Endothelial cell of umbilical vein (primary cell): ENCODE measurements at regions not wholly inside any gene's neighbourhood (a gene's known extent, or its start where the extent isn't known, plus 50 kb on each side); places are given as distances from the start of the nearest gene placed in this dataset.

ENCODE experiments used
- BruUV-seq: library from RNA; stranded (reverse); fragments of 400-500 nt; replicated peaks from 2 replicates; lab custom pipeline; 2021; lab: Mats Ljungman, UMichigan
- CTCF ChIA-PET: fragments of 300-600, 350-600 bp; sonication (Branson Sonifier 250); formaldehyde crosslinking; loops from one replicate; lab custom pipeline; 2021; ENCODE audit warnings: antibody characterized with exemption, inconsistent platforms; lab: Charles Lee
- POLR2A ChIA-PET: fragments of 300-600, 350-600 bp; sonication (Branson Sonifier 250); formaldehyde crosslinking; loops from one replicate; lab custom pipeline; 2021; ENCODE audit warnings: antibody characterized with exemption, inconsistent platforms; lab: Charles Lee
- DNase-seq: peaks from one replicate; pipeline ENCODE4 v3.0.0-alpha.2; 2011; ENCODE audit warnings: low read depth, low spot score
- FAIRE-seq: peaks from 2 replicates; lab custom pipeline; 2011; peaks lifted over from hg19 to GRCh38; lab: Jason Lieb, UNC
- H2AFZ ChIP-seq: 2 replicates; pipeline ENCODE4 v1.6.0; 2012; ENCODE audit warnings: low read depth, low read length, control low read depth, inconsistent platforms
- H3K27ac ChIP-seq: 2 replicates; pipeline ENCODE4 v1.5.1; 2011; ENCODE audit warnings: low read depth, mild to moderate bottlenecking, control low read depth, low read length, moderate library complexity; ENCODE audit not compliant: insufficient read depth
- H3K27me3 ChIP-seq, 2 experiments: 2 replicates each; pipeline versions ENCODE4 v1.6.0 to v1.6.1; 2011; ENCODE audit warnings: low read length in 2 of 2, mixed read lengths in 1 of 2; ENCODE audit not compliant: control insufficient read depth in 2 of 2, insufficient read depth in 2 of 2
- H3K36me3 ChIP-seq, 2 experiments: 2 replicates in 1 of 2; 3 replicates in 1 of 2; pipeline ENCODE4 v1.5.1; 2011; ENCODE audit warnings: low read length in 2 of 2, mild to moderate bottlenecking in 1 of 2, moderate library complexity in 1 of 2; ENCODE audit not compliant: control insufficient read depth in 2 of 2, insufficient read depth in 2 of 2; ENCODE audit errors: extremely low read depth in 1 of 2
- H3K4me1 ChIP-seq: 3 replicates; pipeline ENCODE4 v1.5.1; 2011; ENCODE audit warnings: mild to moderate bottlenecking, low read length; ENCODE audit not compliant: control insufficient read depth, insufficient read depth; ENCODE audit errors: extremely low read depth
- H3K4me2 ChIP-seq: 2 replicates; pipeline ENCODE4 v1.6.1; 2011; ENCODE audit warnings: low read length, control low read depth, mixed read lengths; ENCODE audit not compliant: insufficient read depth
- H3K4me3 ChIP-seq, 3 experiments: fragments of 200-600 bp in 1 of 3; sonication (generic), shearing (Covaris generic) in 1 of 3; replicated peaks in 1 of 3; 2 replicates each; pipeline ENCODE4 v1.5.1; 2011 to 2016; ENCODE audit warnings: control low read depth in 3 of 3, low read length in 3 of 3, mild to moderate bottlenecking in 2 of 3, inconsistent platforms in 1 of 3, low read depth in 1 of 3, moderate library complexity in 1 of 3; ENCODE audit not compliant: insufficient read depth in 1 of 3
- H3K79me2 ChIP-seq: 2 replicates; pipeline ENCODE4 v1.6.0; 2012; ENCODE audit warnings: low read length, inconsistent platforms; ENCODE audit not compliant: control insufficient read depth, insufficient read depth
- H3K9ac ChIP-seq: replicated peaks from 2 replicates; pipeline ENCODE3; 2011; ENCODE audit warnings: low read length, control low read depth; ENCODE audit not compliant: insufficient read depth; ENCODE audit errors: extremely low read depth
- H3K9me1 ChIP-seq: replicated peaks from 3 replicates; pipeline ENCODE4 v1.6.0; 2011; ENCODE audit warnings: mild to moderate bottlenecking, low read length; ENCODE audit not compliant: control insufficient read depth, insufficient read depth; ENCODE audit errors: extremely low read depth
- H3K9me3 ChIP-seq: replicated peaks from 2 replicates; pipeline ENCODE4 v1.5.1; 2012; ENCODE audit warnings: low read length, inconsistent platforms; ENCODE audit not compliant: control insufficient read depth, insufficient read depth
- H4K20me1 ChIP-seq: replicated peaks from 2 replicates; pipeline ENCODE3; 2011; ENCODE audit warnings: mild to moderate bottlenecking, low read length; ENCODE audit not compliant: control insufficient read depth, insufficient read depth; ENCODE audit errors: extremely low read depth
- CTCF ChIP-seq, 2 donors: IDR thresholded peaks; 1 replicate in 1 of 2; 2 replicates in 1 of 2; pipeline ENCODE4 v1.5.1; 2011; ENCODE audit warnings: low read length in 2 of 2, mild to moderate bottlenecking in 2 of 2, moderate library complexity in 2 of 2, control low read depth in 1 of 2, inconsistent platforms in 1 of 2, low read depth in 1 of 2; ENCODE audit not compliant: insufficient read depth in 1 of 2; ENCODE audit errors: extremely low read depth in 1 of 2
- EZH2 ChIP-seq: IDR thresholded peaks from 2 replicates; pipeline ENCODE4 v1.6.1; 2012; ENCODE audit warnings: borderline replicate concordance, low read depth, mild to moderate bottlenecking, moderate library complexity, low read length, inconsistent platforms; ENCODE audit not compliant: severe bottlenecking
- FOS ChIP-seq: IDR thresholded peaks from 2 replicates; pipeline ENCODE4 v1.6.1; 2011; ENCODE audit warnings: mild to moderate bottlenecking, low read length, moderate library complexity, borderline replicate concordance; ENCODE audit not compliant: insufficient read depth
- GATA2 ChIP-seq: IDR thresholded peaks from 2 replicates; pipeline ENCODE4 v1.7.0; 2011; ENCODE audit warnings: low read depth, mild to moderate bottlenecking, moderate library complexity, mixed read lengths, low read length; ENCODE audit not compliant: insufficient read length, insufficient read depth
- JUN ChIP-seq: IDR thresholded peaks from 2 replicates; pipeline ENCODE4 v1.6.1; 2011; ENCODE audit warnings: borderline replicate concordance, low read depth; ENCODE audit not compliant: insufficient read length, insufficient read depth
- MAX ChIP-seq: IDR thresholded peaks from 2 replicates; pipeline ENCODE4 v1.6.1; 2011; ENCODE audit not compliant: insufficient read depth, insufficient read length
- MYC ChIP-seq: IDR thresholded peaks from one replicate; pipeline ENCODE4 v1.6.1; 2011; ENCODE audit warnings: mild to moderate bottlenecking, low read depth, low read length
- POLR2A ChIP-seq: IDR thresholded peaks from 2 replicates; pipeline ENCODE4 v1.6.1; 2012; ENCODE audit warnings: low read depth, mild to moderate bottlenecking, control low read depth, low read length
- POLR2AphosphoS5 ChIP-seq: IDR thresholded peaks from 2 replicates; pipeline ENCODE4 v1.6.1; 2012; ENCODE audit warnings: low read depth, mild to moderate bottlenecking, control low read depth, low read length, moderate library complexity; ENCODE audit not compliant: insufficient read depth
- dilution Hi-C: fragments of 300-500 bp; cut with MboI; formaldehyde crosslinking; loops from one replicate; pipeline ENCODE4 v1.15.0; 2019; ENCODE audit warnings: low sequenced_read_pairs; ENCODE audit not compliant: extremely low pct_ligation_motif_present
- intact Hi-C: fragments of 100-400 bp; cut with micrococcal nuclease; formaldehyde crosslinking; loops from one replicate; pipeline ENCODE4 v1.10.0; 2022

GRCh38 chr11:92278791-92279433, 54.3 kb downstream of the FAT3 start:
- no peak overlapping the region for H3K4me2 ChIP-seq
- H3K9ac ChIP-seq, result no peak overlapping the region
- no peaks in the 10 kb centered on the region for H3K9me1 ChIP-seq
- no peaks in the 10 kb centered on the region for H3K9me3 ChIP-seq
- ChIA-PET CTCF (no interaction called here), POLR2A (no interaction called here)
- no peaks in the 10 kb centered on the region for H3K36me3 ChIP-seq
- no peaks in the 10 kb centered on the region for H3K27me3 ChIP-seq
- intact Hi-C loops, result no loop called here
- H2AFZ ChIP-seq, result no peak overlapping the region
- no peaks in the 10 kb centered on the region for H3K4me1 ChIP-seq
- FAIRE-seq, result no peak
- DNase-seq, result no peak
- H3K27ac ChIP-seq, result no peak overlapping the region
- no TSS peak for BruUV-seq
- H3K79me2 ChIP-seq, result no peaks in the 10 kb centered on the region
- TF ChIP-seq MYC (no peak), POLR2AphosphoS5 (no peak)
- dilution Hi-C loops, result no loop called here
- H4K20me1 ChIP-seq, result no peaks in the 10 kb centered on the region
- H3K4me3 ChIP-seq, result no peak overlapping the region

- FAIRE-seq (no peak), DNase-seq (no peak)
- CTCF ChIA-PET, result no interaction called here
- TF ChIP-seq POLR2A (no peak), MAX (no peak), JUN (no peak), POLR2AphosphoS5 (no peak), MYC (no peak), GATA2 (no peak), FOS (no peak), CTCF (IDR thresholded peaks at IDR 0.05; ENCODE audit: extremely low read depth in 1 of 2, insufficient read depth in 1 of 2, low read depth in 1 of 2, low read length in 2 of 2) (no peak), EZH2 (no peak)
- H3K27ac ChIP-seq, result no peak overlapping the region
- dilution Hi-C loops, result no loop called here
- no peaks in the 10 kb centered on the region for H3K36me3 ChIP-seq
- no peaks in the 10 kb centered on the region for H3K4me1 ChIP-seq
- H3K9me3 ChIP-seq, result no peaks in the 10 kb centered on the region
- BruUV-seq, result no TSS peak
- no peaks in the 10 kb centered on the region for H3K27me3 ChIP-seq
- POLR2A ChIA-PET, result no interaction called here
- no peaks in the 10 kb centered on the region for H3K9me1 ChIP-seq
- no peak overlapping the region for H2AFZ ChIP-seq
- no peak overlapping the region for H3K9ac ChIP-seq
- no peaks in the 10 kb centered on the region for H4K20me1 ChIP-seq
- H3K4me3 ChIP-seq, result no peak overlapping the region
- no peaks in the 10 kb centered on the region for H3K79me2 ChIP-seq
- intact Hi-C loops, result no loop called here
- no peak overlapping the region for H3K4me2 ChIP-seq
These were observed 59.5 kb downstream of the FAT3 start for GRCh38 chr11:92284107-92284506.
